ENCODE measurements at regions not wholly inside any gene's neighbourhood (a gene's known extent, or its start where the extent isn't known, plus 50 kb on each side); places are given as distances from the start of the nearest gene placed in this dataset.
"Not testable (repeated sequence)": the region's sequence is repeated elsewhere in the genome, so short reads cannot be mapped to it uniquely, and the experiment has no call there.

GRCh38 chr3:195669310-195669709, 51.5 kb upstream of the MUC20 start:
- not testable (repeated sequence) for DNase-seq (ENCODE audit: low spot score)

GRCh38 chr3:195668131-195668766, 52.5 kb upstream of the MUC20 start:
- not testable (repeated sequence) for DNase-seq (ENCODE audit: low spot score)

- not testable (repeated sequence) for DNase-seq (ENCODE audit: low spot score)
Measured at GRCh38 chr3:195665311-195665710, 55.5 kb upstream of the MUC20 start.

DNA sequence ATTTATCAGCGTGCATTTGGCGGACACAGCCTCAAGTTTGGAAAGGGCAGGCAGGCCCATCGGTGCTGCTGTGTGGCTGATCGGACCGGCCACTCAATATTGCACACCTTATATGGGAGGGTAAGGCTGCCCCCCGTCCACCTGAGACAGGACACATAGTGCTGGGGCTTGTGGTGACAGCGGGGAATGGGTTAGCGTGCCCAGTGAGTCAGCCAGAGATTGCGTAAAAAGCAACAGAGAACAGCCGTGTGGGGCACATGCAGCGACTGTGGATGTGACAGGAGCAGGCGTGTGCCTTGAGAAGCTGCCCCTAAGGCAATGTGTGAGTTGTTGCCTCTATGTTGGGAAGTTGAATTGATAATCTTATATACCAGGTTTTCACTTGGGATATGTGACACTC, 56.6 kb upstream of the MUC20 start:
- DNase-seq (ENCODE audit: low spot score): not testable (repeated sequence)

DNA sequence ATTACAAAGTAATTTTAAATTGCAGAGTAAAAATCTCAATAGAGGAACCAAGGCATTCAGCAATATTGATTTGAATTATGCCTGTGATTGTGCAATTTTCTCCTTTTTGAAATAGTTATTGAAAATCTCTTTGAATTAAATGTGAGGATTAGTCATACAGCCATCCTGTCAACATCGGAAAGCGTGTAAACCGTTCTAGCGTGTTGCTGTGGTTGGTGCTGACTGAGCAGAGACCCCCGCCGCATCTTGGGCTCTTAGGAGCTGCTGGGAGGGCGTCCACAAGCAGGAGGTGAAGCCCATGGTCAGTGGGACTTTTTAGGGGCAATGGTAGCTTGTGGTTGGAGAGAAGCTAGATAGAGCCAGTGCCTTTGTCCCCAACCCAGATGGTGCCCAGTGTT, 61.6 kb upstream of the MUC20 start:
- not testable (repeated sequence) for DNase-seq (ENCODE audit: low spot score)

DNA sequence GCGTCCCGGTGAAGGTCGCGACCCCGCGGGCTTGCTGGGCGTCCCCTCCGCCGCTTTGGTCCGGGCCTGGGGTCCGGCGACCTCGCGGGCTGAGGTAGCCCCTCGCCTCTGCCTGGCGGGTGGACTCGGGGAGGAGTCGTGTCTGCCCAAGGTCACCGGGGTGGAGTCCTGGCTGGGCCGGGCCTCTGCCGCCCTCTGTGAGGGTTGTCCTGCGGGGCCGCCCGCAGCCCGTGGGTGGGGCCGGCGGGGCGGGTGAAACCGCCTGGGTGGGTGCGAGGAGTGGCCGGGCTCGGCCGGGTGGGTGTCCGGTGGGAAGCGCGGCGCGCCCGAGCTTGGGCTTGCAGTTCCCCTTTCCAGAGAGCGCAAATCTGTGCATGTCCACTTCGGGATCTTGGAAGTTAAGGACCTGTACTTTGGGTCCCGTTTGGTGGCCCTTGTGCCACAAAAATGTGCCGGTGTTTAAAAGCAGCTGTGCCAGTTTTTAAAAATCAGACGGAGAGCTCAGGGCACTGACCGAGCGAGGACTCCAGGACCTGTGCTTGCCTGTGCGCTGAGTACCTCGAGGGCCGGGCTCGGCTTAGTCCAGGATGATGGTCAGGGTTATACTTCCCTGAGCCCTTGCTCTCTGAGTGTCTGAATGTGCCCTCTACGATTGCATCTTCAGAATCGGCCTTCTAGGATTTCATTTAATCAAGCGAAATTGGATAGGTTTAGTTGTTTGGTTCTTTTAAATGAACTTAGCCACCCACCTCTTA, 62.2 kb upstream of the MUC20 start:
- not testable (repeated sequence) for DNase-seq (ENCODE audit: low spot score)

- DNase-seq (ENCODE audit: low spot score): peak; percentile 95
Measured at GRCh38 chr3:195657475-195658372, 63.1 kb upstream of the MUC20 start.

DNA sequence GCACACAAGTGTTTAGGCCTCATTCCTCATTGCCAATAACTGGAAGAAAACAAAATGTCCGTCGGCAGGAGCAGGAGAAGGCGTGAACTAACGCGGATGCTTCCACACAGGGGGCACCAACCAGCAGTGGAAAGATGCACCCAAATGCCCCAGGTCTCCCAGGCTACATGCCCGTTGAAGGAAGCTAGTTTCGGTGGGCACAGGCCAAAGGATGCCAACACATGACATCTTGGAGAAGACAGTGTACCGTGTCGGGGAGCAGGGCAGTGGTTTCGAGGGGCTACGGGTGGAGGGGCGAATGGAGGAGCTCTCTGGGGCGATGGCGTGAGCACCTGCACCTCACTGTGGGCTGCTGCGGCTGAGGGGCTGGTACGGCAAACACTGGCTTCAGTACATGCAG, 64.7 kb upstream of the MUC20 start:
- not testable (repeated sequence) for DNase-seq (ENCODE audit: low spot score)

GRCh38 chr3:195654746-195655145, 66.0 kb upstream of the MUC20 start:
- not testable (repeated sequence) for DNase-seq (ENCODE audit: low spot score)

- DNase-seq (ENCODE audit: low spot score): not testable (repeated sequence)
Measured at GRCh38 chr3:195654138-195654537, 66.6 kb upstream of the MUC20 start.

GRCh38 chr3:195653641-195654040, 67.1 kb upstream of the MUC20 start:
- DNase-seq (ENCODE audit: low spot score): peak; percentile 40

DNA sequence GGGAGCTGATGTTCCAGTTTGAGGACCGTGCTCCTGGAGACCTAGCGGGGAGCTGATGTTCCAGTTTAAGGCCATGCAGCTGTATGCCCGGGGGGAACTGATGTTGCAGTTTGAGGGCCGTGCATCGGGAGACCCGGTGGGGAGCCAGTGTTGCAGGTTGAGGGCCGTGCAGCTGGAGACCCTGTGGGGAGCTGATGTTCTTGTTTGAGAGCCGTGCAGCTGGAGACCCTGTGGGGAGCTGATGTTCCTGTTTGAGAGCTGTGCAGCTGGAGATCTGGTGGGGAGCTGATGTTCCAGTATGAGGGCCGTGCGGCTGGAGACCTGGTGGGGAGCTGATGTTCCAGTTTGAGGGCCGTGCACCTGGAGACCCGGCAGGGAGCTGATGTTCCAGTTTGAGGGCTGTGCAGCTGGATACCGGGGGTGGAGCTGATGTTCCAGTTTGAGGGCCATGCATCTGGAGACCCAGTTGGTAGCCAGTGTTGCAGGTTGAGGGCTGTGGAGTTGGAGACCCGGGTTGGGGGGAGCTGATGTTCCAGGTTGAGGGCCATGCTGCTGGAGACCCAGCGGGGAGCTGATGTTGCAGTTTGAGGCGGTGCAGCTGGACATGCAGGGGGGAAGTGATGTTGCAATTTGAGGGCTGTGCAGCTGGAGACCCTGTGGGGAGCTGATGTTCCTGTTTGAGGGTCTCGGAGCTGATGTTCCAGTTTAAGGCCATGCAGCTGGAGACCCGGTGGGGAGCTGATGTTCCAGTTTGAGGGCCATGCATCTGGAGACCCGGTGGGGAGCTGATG, 64.4 kb upstream of the APOD start:
- not testable (repeated sequence) for DNase-seq (ENCODE audit: low spot score)

DNA sequence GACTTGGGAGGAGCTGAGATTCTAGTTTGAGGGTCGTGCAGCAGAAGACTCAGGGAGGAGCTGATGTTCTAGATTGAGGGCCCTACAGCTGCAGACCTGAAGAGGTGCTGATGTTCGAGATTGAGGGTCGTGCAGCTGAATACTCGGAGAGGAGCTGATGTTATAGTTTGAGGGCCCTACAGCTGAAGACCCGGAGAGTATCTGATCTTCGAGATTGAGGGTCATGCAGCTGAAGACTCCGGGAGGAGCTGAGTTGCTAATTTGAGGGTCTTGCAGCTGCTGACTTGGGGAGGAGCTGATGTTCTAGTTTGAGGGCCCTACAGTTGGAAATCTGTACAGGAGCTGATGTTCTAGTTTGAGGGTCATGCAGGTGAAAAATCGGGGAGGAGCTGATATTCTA, 62.1 kb upstream of the APOD start:
- DNase-seq (ENCODE audit: low spot score): not testable (repeated sequence)

DNA sequence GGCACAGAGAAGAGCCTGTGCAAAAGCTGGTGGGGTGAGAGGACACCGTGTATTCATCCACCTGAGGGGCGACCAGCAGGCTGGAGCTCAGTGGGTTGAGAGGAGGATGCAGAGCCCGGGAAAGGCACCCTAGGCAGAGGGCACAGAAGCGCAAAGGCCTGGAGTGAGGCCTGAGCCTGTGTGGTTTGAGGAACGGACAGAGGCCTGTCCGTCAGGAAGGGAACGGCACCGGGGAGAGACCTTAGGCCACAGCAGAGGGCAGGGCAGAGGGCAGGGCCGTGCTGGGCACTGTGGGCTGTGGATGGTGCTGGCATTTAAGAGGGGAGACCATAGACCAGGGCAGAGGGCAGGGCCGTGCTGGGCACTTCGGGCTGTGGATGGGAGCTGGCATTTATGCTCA, 59.5 kb upstream of the APOD start:
- DNase-seq (ENCODE audit: low spot score): not testable (repeated sequence)

DNA sequence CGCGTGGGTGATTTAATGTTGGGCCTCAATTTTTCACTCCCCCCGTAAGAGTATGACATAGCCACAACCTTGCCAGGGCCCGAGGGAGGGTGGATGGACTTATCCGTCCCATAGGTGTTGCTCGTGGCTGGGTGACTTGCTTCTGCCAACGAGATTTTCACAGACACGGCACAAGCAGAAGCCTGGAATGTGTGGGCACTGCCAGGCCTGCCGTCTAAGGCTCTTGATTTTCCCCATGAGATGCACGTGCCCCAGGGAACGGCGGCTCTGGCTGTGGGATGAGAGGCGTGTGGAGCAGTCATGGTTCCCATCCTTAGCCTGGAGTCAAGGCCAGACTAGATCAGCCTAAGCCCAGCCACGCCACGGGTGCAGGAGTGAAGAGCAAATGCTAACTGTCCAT, 58.6 kb upstream of the APOD start:
- DNase-seq (ENCODE audit: low spot score): not testable (repeated sequence)

DNA sequence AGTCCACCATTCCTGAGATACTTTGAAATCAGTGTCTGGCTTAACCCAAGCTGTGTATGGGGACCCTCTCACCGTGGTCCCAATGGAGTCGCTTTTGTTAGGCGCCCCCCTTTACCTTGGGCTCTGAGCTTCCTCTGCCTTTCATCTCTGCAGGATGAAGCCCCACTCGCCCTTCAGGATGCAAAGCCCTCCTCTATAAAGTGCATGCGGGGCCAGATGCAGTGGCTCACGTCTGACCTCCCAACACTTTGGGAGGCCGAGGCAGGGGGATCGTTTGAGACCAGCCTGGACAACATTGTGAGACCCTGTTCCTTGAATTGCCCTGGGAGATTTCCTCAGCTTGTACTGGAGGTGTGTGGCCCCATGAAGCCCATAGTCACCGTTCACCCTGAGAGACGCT, 54.7 kb upstream of the APOD start:
- not testable (repeated sequence) for DNase-seq (ENCODE audit: low spot score)

DNA sequence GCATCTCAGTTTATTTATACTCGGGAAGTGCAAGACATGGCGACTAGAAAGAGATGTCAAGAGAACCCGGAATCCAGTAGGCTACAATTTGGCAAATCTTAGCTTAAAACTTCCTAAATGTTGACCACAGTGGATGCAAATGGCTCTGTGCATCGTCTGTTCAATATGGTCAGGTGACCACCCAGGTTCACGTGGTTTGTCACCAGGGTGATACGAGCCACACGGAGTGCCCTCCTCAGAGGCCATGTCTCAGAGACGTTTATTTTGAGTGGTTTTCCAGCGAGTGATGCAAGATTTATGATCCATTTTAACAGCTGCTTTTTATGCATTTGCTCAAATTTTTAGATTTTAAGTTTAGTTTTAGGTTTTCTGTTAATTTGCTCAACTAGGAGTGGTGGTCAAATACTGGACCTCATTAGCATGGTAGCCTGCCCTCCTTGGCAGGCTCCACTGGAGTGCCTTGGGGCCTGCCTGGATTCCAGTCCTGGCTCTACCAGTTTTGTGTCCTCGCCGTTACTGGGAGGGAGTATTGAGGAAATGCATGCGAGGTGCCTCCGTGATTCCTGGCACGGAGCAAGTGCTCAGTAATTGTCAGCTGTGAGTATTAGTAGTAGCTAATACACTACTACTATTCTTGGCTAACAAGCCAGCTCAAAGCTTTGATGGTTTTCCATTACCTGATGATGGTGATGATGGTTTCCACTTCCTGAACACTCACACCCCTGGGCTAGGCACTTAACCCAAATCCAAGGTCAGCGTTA, 53.9 kb upstream of the APOD start:
- not testable (repeated sequence) for DNase-seq (ENCODE audit: low spot score)

DNA sequence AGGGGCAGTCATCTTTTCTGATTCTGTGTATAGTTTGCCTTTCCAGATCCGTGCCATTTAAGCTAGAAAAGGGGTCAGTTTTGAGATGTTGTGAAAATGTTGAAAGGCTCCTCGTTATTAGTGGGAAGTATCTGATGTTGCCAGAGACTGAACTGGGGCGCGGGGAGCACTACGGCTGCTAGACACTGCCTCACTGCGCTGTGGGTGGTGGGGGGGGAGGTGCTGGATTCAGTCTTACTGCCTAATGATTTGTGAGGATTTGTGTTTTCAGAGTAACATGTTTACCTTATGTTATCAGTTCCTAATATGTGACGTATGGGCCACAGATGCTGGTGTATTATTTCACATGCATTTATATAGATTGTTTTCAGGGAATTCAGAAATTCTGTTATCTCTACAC, 53.3 kb upstream of the APOD start:
- DNase-seq (ENCODE audit: low spot score): not testable (repeated sequence)

- not testable (repeated sequence) for DNase-seq (ENCODE audit: low spot score)
Measured at GRCh38 chr3:195635898-195636685, 52.4 kb upstream of the APOD start.

DNA sequence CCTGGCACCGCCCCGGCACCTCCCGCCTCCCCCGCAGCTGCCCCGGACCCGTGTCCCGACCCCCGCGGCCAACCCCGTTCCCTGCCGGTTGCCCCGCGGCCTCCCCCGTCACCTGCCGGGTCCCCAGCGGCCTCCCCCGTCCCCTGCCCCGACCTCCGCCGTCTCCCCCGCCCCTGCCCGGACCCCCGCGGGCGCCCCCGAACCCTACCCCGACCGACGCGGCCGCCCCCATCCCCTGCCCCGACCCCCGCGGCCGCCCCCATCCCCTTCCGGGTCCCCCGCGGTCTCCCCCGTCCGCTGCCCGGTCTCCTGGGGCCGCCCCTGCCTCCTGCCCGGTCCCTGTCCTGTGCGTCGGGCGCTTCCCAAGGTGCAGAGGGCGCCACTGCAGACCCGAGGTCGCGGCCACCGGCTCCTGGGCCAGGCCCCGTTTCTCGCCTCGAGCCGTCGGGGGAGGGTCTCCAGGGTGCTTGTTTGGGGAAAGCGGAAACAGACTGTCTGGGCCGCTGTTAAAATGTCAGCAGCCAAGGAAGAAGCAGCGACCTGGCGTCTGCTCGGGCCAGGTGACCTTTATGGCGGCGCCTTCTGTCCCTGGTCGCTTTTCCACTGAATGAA, 51.6 kb upstream of the APOD start:
- DNase-seq (ENCODE audit: low spot score): not testable (repeated sequence)

Data from CD4-positive, alpha-beta T cell treated with Interleukin-15 for 4 hours (primary cell).